Thyroid gland (tissue), 4 donors: ENCODE measurements at regions not wholly inside any gene's neighbourhood (a gene's known extent, or its start where the extent isn't known, plus 50 kb on each side); places are given as distances from the start of the nearest gene placed in this dataset.

ENCODE experiments used
- POLR2A ChIP-seq, 2 donors: fragments of 450-650 bp; IDR thresholded peaks; one replicate each; pipeline ENCODE4 v1.6.1; 2017; ENCODE audit warnings: antibody characterized with exemption in 2 of 2, mild to moderate bottlenecking in 2 of 2, moderate library complexity in 1 of 2
- TF ChIP-seq, protein P1 (sequence below), 6 experiments: fragments of 200-600 bp in 3 of 6; fragments of 450-650 bp in 3 of 6; sonication (generic) in 3 of 6; IDR thresholded peaks; one replicate each; pipeline ENCODE4 v1.5.1; 2016 to 2019; ENCODE audit warnings: antibody characterized with exemption in 6 of 6, mild to moderate bottlenecking in 2 of 6, inconsistent platforms in 1 of 6, moderate library complexity in 1 of 6

DNA sequence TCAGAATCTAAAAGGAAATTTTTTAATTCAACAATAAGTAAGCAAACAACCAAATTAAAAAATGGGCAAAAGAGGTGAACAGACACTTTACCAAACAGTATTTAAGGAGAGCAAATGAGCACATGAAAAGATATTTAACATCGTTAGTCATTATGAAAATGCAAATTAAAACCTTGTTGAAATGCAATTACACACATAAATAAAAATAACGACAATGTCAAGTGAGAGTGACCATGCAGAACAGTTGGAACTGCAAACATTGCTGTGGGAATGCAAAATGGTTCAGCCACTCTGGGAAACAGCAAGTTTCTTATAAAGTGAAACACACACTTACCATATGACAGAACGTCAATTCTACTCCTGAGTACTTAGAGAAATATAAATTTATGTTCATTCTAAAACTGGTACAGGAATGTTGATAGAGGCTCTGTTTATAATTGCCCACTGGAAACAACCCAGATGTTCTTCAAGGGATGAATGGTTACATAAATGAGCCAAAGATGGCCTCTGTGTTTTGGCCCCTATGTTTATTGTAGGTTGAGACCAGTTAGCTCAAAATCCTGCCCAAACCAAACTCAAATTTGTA, 678.1 kb downstream of the UQCRFS1 start:
- TF ChIP-seq, protein P1, sequence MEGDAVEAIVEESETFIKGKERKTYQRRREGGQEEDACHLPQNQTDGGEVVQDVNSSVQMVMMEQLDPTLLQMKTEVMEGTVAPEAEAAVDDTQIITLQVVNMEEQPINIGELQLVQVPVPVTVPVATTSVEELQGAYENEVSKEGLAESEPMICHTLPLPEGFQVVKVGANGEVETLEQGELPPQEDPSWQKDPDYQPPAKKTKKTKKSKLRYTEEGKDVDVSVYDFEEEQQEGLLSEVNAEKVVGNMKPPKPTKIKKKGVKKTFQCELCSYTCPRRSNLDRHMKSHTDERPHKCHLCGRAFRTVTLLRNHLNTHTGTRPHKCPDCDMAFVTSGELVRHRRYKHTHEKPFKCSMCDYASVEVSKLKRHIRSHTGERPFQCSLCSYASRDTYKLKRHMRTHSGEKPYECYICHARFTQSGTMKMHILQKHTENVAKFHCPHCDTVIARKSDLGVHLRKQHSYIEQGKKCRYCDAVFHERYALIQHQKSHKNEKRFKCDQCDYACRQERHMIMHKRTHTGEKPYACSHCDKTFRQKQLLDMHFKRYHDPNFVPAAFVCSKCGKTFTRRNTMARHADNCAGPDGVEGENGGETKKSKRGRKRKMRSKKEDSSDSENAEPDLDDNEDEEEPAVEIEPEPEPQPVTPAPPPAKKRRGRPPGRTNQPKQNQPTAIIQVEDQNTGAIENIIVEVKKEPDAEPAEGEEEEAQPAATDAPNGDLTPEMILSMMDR (IDR thresholded peaks at IDR 0.05) = no peak
- TF ChIP-seq POLR2A (IDR thresholded peaks at IDR 0.05) = no peak
